Activated CD4-positive, alpha-beta T cell treated with anti-CD3 and anti-CD28 coated beads for 36 hours (primary cell): ENCODE measurements at regions not wholly inside any gene's neighbourhood (a gene's known extent, or its start where the extent isn't known, plus 50 kb on each side); places are given as distances from the start of the nearest gene placed in this dataset.
"Not testable (repeated sequence)": the region's sequence is repeated elsewhere in the genome, so short reads cannot be mapped to it uniquely, and the experiment has no call there.

ENCODE experiments used
- ATAC-seq: fragments of 200-7000 bp; cut with Tn5 transposase; one replicate; pipeline ENCODE4 v1.10.0; 2021; ENCODE audit warnings: mild to moderate bottlenecking, moderate library complexity
- CTCF ChIA-PET: fragments of 350-600 bp; sonication (Branson Sonifier 250); formaldehyde crosslinking; loops from one replicate; lab custom pipeline; 2021; ENCODE audit warnings: antibody characterized with exemption; lab: Charles Lee
- POLR2A ChIA-PET: fragments of 350-600 bp; sonication (Branson Sonifier 250); formaldehyde crosslinking; loops from one replicate; lab custom pipeline; 2021; ENCODE audit warnings: antibody characterized with exemption, inconsistent platforms; lab: Charles Lee
- DNase-seq: peaks from one replicate; pipeline ENCODE4 v3.0.0-alpha.2; 2020
- H3K27ac Mint-ChIP-seq: one replicate; pipeline ENCODE4 v1.8.0; 2021; ENCODE audit warnings: mixed read lengths
- H3K27me3 Mint-ChIP-seq: one replicate; pipeline ENCODE4 v1.8.0; 2021; ENCODE audit warnings: mixed read lengths
- H3K36me3 Mint-ChIP-seq: one replicate; pipeline ENCODE4 v1.8.0; 2021; ENCODE audit warnings: low read depth, mixed read lengths
- H3K4me1 Mint-ChIP-seq: one replicate; pipeline ENCODE4 v1.8.0; 2021; ENCODE audit warnings: mixed read lengths
- H3K4me3 Mint-ChIP-seq: one replicate; pipeline ENCODE4 v1.8.0; 2021; ENCODE audit warnings: mild to moderate bottlenecking, moderate library complexity, mixed read lengths
- H3K9me3 Mint-ChIP-seq: one replicate; pipeline ENCODE4 v1.8.0; 2021; ENCODE audit warnings: low read depth, mixed read lengths
- intact Hi-C, 2 experiments: fragments of 100-400 bp; cut with DNase I in 1 of 2; cut with micrococcal nuclease in 1 of 2; formaldehyde crosslinking; loops; one replicate each; pipeline versions ENCODE4 v1.14.2 to v1.15.1; 2022 to 2024; cut with DNase I, micrococcal nuclease

- ATAC-seq (no peak), DNase-seq (no peak)
- Mint-ChIP-seq H3K4me3 (no peak overlapping the region), H3K36me3 (no peaks in the 10 kb centered on the region), H3K4me1 (no peaks in the 10 kb centered on the region), H3K9me3 (no peaks in the 10 kb centered on the region), H3K27ac (no peak overlapping the region), H3K27me3 (no peaks in the 10 kb centered on the region)
- CTCF ChIA-PET, result interaction anchor here (0.6 kb wide), 2 partner anchors 285 to 1085 kb away, joined by 3 to 4 read pairs; no protein-coding TSS in a partner anchor
- POLR2A ChIA-PET, result no interaction called here
- intact Hi-C loops, result no loop called here
These were observed 247.1 kb downstream of the LRRC70 start for GRCh38 chr5:62825623-62826220.

- no peaks in the 10 kb centered on the region for H3K27me3 Mint-ChIP-seq
- H3K36me3 Mint-ChIP-seq, result no peaks in the 10 kb centered on the region
- POLR2A ChIA-PET, result no interaction called here
- H3K4me3 Mint-ChIP-seq, result no peak overlapping the region
- H3K4me1 Mint-ChIP-seq, result no peaks in the 10 kb centered on the region
- DNase-seq (no peak), ATAC-seq (no peak)
- no peaks in the 10 kb centered on the region for H3K9me3 Mint-ChIP-seq
- H3K27ac Mint-ChIP-seq, result no peak overlapping the region
- CTCF ChIA-PET, result no interaction called here
- intact Hi-C loops, result no loop called here
These were observed 246.3 kb downstream of the LRRC70 start for GRCh38 chr5:62824936-62825335.

DNA sequence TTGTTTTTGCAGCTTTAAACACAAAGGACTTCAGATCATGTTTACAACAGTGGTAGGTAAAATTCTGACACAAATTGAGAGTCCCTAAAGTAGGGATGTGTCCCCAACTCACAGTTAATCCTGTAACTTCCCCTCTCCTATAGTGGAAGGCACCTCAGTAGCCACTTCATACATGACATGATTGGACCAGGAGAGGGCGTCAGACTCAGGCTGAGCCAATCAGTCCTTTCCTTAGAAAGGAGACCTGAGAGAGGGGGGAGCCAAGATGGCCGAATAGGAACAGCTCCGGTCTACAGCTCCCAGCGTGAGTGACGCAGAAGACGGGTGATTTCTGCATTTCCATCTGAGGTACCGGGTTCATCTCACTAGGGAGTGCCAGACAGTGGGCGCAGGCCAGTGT lies 238.4 kb downstream of the LRRC70 start:
- POLR2A ChIA-PET, H3K4me1 Mint-ChIP-seq, H3K27ac Mint-ChIP-seq: not testable (repeated sequence)

DNA sequence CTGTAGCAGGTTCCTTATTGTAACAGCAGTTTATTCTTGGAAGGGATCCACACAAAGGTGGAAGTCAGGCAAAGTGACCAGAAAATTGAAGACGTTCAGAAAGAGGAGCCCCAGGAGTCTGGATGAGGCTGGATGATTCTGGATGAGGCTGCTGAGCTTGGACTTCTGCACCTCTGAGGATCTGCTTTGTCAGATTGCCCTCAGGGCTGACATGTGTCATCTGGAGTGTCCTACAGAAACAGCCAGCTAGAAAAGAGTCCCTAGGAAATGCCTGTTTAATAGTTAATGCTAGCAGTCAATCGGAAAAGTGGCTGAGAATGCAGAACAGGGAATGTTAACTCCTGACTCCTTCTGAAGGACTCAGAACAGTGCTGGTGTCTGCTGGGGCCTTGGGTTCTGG lies 236.4 kb downstream of the LRRC70 start:
- Mint-ChIP-seq H3K27ac (no peak overlapping the region), H3K36me3 (no peaks in the 10 kb centered on the region), H3K4me3 (no peak overlapping the region), H3K27me3 (peaks cover 12% of the 10 kb centered on the region), H3K9me3 (no peaks in the 10 kb centered on the region), H3K4me1 (no peaks in the 10 kb centered on the region)
- DNase-seq (no peak), ATAC-seq (no peak)
- intact Hi-C loops, result no loop called here
- CTCF ChIA-PET, result no interaction called here
- POLR2A ChIA-PET, result no interaction called here

More for the DNA sequence above, 238.4 kb downstream of the LRRC70 start:
- CTCF ChIA-PET, result interaction anchor here (0.7 kb wide), 1 partner anchor 49 kb away, joined by 3 read pairs; no protein-coding TSS in a partner anchor
- H3K9me3 Mint-ChIP-seq, intact Hi-C loops, ATAC-seq, H3K36me3 Mint-ChIP-seq, H3K4me3 Mint-ChIP-seq, DNase-seq: not testable (repeated sequence)
- H3K27me3 Mint-ChIP-seq, result peaks cover 12% of the 10 kb centered on the region

DNA sequence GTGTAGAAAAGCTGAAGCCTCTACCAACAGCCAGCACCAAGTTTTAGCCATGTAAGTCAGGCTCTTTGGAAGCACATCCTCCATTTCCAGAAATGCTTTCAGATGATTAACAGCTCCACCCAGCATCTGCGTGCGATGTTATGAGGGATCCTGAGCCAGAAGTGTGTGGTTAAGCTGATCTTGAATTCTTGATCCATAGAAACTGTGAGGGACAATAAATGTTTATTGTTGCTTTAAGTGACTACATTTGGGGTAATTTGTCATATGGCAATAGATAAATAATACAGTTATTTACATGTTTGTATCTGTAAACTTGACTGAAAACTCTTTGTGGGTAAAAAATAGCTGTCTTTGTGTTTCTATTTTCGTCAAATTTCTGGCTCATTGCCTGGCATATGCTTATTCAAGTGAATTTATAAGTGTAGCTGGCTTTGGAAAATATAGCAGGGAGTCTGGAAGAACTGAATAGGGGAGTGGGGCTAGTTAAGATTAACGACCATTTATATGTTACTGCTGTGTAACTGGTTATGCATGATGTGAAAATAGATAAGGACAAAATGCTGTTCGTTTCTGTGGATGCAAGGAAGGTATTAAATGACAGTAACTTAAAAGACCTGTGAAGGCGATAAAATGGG lies 234.1 kb downstream of the LRRC70 start:
- CTCF ChIA-PET, result no interaction called here
- Mint-ChIP-seq H3K9me3 (no peaks in the 10 kb centered on the region), H3K27ac (no peak overlapping the region), H3K4me3 (no peak overlapping the region), H3K36me3 (no peaks in the 10 kb centered on the region), H3K27me3 (peaks cover 12% of the 10 kb centered on the region), H3K4me1 (no peaks in the 10 kb centered on the region)
- DNase-seq (no peak), ATAC-seq (no peak)
- POLR2A ChIA-PET, result no interaction called here
- intact Hi-C loops, result no loop called here

DNA sequence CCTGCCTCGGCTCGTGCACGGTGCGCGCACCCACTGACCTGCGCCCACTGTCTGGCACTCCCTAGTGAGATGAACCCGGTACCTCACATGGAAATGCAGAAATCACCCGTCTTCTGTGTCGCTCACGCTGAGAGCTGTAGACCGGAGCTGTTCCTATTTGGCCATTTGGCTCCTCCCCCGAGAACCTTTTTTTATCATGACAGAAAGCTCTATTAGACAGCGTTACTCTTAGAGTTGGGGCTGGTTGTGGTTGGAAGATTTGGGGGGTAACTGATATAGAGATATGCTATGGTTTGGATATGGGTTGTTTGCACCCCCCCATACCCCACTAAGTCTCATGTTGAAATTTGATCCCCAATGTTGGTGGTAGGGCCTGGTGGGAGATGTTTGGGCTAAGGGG lies 226.2 kb downstream of the LRRC70 start:
- Mint-ChIP-seq H3K4me3 (peak overlapping the region; percentile 51), H3K27me3 (peaks cover 11% of the 10 kb centered on the region)
- CTCF ChIA-PET, H3K27ac Mint-ChIP-seq, ATAC-seq, H3K4me1 Mint-ChIP-seq, H3K36me3 Mint-ChIP-seq, intact Hi-C loops, DNase-seq, H3K9me3 Mint-ChIP-seq, POLR2A ChIA-PET: not testable (repeated sequence)

DNA sequence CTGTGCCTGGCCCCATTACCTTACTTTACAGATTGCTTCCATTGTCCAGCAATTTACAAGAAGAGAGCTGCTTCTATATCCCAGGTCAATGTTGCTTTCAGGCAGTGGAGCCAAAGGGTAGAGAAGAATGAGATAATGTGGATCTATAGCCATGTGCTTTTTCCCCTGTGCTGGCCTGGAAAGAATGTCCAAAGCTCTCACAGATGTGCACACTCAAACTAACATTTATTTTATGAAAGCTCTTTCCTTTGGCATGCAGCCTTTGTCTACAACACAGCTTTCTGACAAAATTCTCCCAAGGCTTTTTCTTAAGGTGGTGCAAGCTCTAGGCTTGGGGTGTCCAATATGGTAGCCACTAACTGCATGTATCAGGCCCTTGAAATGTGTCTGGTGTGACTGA lies 217.3 kb downstream of the LRRC70 start:
- peaks cover 15% of the 10 kb centered on the region for H3K9me3 Mint-ChIP-seq
- ATAC-seq (no peak), DNase-seq (no peak)
- H3K4me1 Mint-ChIP-seq, result no peaks in the 10 kb centered on the region
- POLR2A ChIA-PET, result no interaction called here
- CTCF ChIA-PET, result interaction anchor here (1.2 kb wide), 1 partner anchor 15 kb away, joined by 3 read pairs; no protein-coding TSS in a partner anchor
- no peaks in the 10 kb centered on the region for H3K36me3 Mint-ChIP-seq
- no peak overlapping the region for H3K27ac Mint-ChIP-seq
- intact Hi-C loops, result no loop called here
- no peak overlapping the region for H3K4me3 Mint-ChIP-seq
- H3K27me3 Mint-ChIP-seq, result peaks cover 2% of the 10 kb centered on the region

DNA sequence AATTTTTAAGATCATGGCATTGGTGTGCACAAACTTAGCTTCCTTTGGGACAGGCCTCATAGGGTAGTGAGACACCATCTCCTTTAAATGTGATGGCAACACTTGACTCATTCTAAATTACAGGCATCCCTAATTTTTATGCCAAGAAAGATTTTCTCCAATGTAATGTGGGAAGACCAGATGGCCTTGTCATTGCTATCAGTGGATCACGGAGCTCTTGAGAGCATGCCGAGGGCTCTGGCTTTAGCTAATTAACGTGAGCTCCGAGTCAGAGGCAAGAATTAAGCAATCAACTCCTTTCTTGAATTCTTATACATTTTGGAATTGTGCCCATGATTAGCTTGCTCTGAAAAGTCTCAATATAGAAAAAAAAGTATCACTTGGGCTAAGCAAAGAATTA lies 215.8 kb downstream of the LRRC70 start:
- Mint-ChIP-seq H3K27ac (no peak overlapping the region), H3K4me3 (no peak overlapping the region), H3K36me3 (no peaks in the 10 kb centered on the region), H3K27me3 (peaks cover 2% of the 10 kb centered on the region), H3K4me1 (no peaks in the 10 kb centered on the region), H3K9me3 (peaks cover 15% of the 10 kb centered on the region)
- CTCF ChIA-PET, result interaction anchor here (0.7 kb wide), 2 partner anchors 15 to 16 kb away, joined by 3 to 4 read pairs; no protein-coding TSS in a partner anchor
- intact Hi-C loops, result no loop called here
- ATAC-seq, result no peak
- no peak for DNase-seq
- POLR2A ChIA-PET, result no interaction called here

DNA sequence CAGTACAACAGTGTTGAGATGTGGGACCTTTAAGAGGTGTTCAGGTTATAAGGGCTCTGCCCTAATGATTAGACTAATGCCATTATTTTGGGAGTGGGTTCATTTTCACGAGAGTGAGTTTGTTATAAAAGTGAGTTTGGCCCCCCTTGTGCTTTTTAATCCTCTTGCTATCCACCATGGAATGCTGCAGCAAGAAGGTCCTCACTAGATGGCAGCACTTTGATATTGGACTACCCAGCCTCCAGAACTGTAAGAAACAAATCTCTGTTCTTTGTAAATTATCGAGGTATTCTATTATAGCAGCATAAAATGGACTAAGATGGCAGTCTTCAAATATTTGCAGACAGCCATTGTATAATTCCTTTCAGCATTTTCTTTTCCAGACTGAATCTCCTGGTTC lies 212.4 kb downstream of the LRRC70 start:
- intact Hi-C loops, result no loop called here
- H3K27ac Mint-ChIP-seq, result no peak overlapping the region
- peaks cover 9% of the 10 kb centered on the region for H3K27me3 Mint-ChIP-seq
- no peak for DNase-seq
- H3K4me1 Mint-ChIP-seq, result no peaks in the 10 kb centered on the region
- H3K4me3 Mint-ChIP-seq, result no peak overlapping the region
- POLR2A ChIA-PET, result no interaction called here
- H3K9me3 Mint-ChIP-seq, result no peaks in the 10 kb centered on the region
- CTCF ChIA-PET, result no interaction called here
- no peaks in the 10 kb centered on the region for H3K36me3 Mint-ChIP-seq
- no peak for ATAC-seq

- Mint-ChIP-seq H3K36me3 (no peaks in the 10 kb centered on the region), H3K9me3 (no peaks in the 10 kb centered on the region), H3K27me3 (peaks cover 12% of the 10 kb centered on the region), H3K4me1 (no peaks in the 10 kb centered on the region), H3K4me3 (no peak overlapping the region), H3K27ac (no peak overlapping the region)
- DNase-seq, result no peak
- ChIA-PET CTCF (no interaction called here), POLR2A (no interaction called here)
- ATAC-seq, result no peak
- intact Hi-C loops, result no loop called here
These were observed 211.7 kb downstream of the LRRC70 start for GRCh38 chr5:62790348-62790747.

- intact Hi-C loops, result no loop called here
- no peak for ATAC-seq
- peaks cover 6% of the 10 kb centered on the region for H3K4me1 Mint-ChIP-seq
- H3K27ac Mint-ChIP-seq, result no peak overlapping the region
- no peak overlapping the region for H3K4me3 Mint-ChIP-seq
- H3K36me3 Mint-ChIP-seq, result no peaks in the 10 kb centered on the region
- ChIA-PET POLR2A (interaction anchor here (0.6 kb wide), 1 partner anchor 538 kb away, joined by 3 read pairs; no protein-coding TSS in a partner anchor), CTCF (no interaction called here)
- H3K9me3 Mint-ChIP-seq, result no peaks in the 10 kb centered on the region
- DNase-seq, result no peak
- peaks cover 12% of the 10 kb centered on the region for H3K27me3 Mint-ChIP-seq
These were observed 207.5 kb downstream of the LRRC70 start for GRCh38 chr5:62786099-62786498.

GRCh38 chr5:62785588-62785987 lies 207.0 kb downstream of the LRRC70 start:
- Mint-ChIP-seq H3K27ac (no peak overlapping the region), H3K36me3 (no peaks in the 10 kb centered on the region), H3K9me3 (no peaks in the 10 kb centered on the region), H3K4me3 (no peak overlapping the region), H3K27me3 (peaks cover 15% of the 10 kb centered on the region), H3K4me1 (peaks cover 6% of the 10 kb centered on the region)
- ChIA-PET POLR2A (no interaction called here), CTCF (no interaction called here)
- DNase-seq (no peak), ATAC-seq (no peak)
- intact Hi-C loops, result no loop called here
